ENCODE measurements at regions not wholly inside any gene's neighbourhood (a gene's known extent, or its start where the extent isn't known, plus 50 kb on each side); places are given as distances from the start of the nearest gene placed in this dataset.
A peak's percentile ranks its signal among the peaks of the same experiment; 100 is the strongest.

DNA sequence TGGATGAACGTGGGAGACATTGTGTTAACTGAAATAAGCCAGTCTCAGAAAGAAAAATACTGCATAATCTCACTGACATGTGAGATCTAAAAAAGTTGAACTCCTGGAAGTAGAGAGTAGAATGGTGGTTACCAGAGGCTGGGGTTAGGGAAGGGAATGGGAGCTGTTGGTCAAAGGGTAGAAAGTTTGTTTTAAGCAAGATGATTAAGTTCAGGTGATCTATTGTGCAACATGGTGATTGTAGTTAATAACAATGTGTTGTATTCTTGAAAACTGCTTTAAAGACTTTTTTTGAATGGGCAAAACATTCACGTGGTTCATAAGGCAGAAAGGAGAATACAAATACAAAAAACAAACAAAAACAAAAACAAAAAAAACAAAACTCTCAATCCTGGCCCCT, 460.4 kb upstream of the TBX3 start:
- TF ChIP-seq, protein P1, sequence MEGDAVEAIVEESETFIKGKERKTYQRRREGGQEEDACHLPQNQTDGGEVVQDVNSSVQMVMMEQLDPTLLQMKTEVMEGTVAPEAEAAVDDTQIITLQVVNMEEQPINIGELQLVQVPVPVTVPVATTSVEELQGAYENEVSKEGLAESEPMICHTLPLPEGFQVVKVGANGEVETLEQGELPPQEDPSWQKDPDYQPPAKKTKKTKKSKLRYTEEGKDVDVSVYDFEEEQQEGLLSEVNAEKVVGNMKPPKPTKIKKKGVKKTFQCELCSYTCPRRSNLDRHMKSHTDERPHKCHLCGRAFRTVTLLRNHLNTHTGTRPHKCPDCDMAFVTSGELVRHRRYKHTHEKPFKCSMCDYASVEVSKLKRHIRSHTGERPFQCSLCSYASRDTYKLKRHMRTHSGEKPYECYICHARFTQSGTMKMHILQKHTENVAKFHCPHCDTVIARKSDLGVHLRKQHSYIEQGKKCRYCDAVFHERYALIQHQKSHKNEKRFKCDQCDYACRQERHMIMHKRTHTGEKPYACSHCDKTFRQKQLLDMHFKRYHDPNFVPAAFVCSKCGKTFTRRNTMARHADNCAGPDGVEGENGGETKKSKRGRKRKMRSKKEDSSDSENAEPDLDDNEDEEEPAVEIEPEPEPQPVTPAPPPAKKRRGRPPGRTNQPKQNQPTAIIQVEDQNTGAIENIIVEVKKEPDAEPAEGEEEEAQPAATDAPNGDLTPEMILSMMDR (IDR thresholded peaks at IDR 0.05; ENCODE audit: low read depth, low read length), result no peak
- no peaks in the 10 kb centered on the region for H3K4me1 ChIP-seq (ENCODE audit: low read depth)
- no peak overlapping the region for H3K27ac ChIP-seq
- H3K36me3 ChIP-seq, result no peaks in the 10 kb centered on the region
- no peak overlapping the region for H3K4me3 ChIP-seq
- H3K9me3 ChIP-seq (ENCODE audit: low read depth), result no peaks in the 10 kb centered on the region
- H3K27me3 ChIP-seq, result no peaks in the 10 kb centered on the region
- no peak for DNase-seq (ENCODE audit: low read depth in 1 of 2, low spot score in 1 of 2)

DNA sequence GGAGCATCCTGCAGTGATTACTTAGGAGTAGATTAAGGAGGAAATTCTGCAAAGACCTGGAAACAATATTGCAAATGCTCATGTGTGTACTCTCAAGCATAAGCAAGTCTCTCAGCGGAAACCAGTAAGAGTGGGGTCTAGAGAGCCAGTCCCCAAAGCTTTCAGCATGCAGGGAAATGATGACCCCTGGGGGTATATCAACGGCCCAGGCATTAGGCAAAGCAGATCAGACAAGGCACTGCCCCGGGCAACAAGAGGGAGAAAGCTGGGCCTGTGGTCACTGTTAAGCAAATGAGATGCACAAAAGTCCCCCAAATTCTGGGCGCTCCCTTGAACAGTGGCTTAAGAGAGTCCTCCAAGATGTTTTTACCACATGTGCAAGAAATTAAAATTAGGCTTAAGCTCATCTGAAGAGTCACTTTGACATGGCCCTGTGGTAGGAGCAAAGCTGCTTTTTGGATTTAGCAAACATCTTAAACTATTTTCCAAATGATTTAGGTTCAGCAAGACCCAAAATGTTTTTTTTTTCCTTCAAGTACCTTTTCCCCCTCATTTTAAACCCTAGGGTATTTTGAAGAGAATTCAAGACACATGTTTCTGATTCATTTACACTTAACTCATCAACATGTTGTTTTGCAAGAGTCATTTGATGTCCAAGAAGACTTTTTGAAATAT, 457.1 kb upstream of the TBX3 start:
- Histone ChIP-seq H3K36me3 (no peaks in the 10 kb centered on the region), H3K27ac (no peak overlapping the region), H3K4me3 (no peak overlapping the region), H3K9me3 (ENCODE audit: low read depth) (no peaks in the 10 kb centered on the region), H3K4me1 (ENCODE audit: low read depth) (peaks cover 2% of the 10 kb centered on the region), H3K27me3 (no peaks in the 10 kb centered on the region)
- DNase-seq (ENCODE audit: low read depth in 1 of 2, low spot score in 1 of 2), result no peak
- TF ChIP-seq, protein P1 (IDR thresholded peaks at IDR 0.05; ENCODE audit: low read depth, low read length), result no peak

DNA sequence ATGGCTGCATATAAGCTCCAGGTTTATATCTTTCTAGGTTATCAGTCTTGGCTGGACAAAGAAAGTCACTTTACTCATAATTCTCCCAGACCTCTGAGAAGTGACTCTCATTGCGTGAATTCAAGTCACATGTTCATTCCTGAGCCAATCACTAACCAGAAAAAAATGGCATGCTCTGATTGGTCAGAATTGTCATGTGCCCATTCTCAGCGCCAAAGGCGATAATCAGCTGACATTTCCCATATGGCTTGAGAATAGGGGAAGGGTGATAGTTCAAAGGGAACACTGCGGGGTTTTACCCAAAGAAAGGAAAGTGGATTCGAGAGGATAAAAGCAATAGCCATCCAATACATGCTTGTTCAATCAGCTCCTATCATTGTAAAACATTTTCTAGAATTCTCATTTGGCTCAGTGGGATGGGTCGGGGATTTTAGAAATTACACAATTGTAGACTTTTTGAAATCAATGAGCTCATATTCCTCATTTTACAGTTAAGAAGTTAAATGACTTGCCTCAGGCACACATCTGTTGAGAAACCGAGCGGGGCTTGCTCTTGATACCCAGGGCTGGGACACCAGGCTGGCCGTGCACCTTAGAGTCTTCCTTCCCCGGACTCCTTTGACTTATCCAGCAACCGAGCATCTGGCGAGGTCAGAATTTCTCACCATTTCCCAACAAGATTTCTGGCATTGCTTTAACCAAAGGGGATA, 454.0 kb upstream of the TBX3 start:
- H3K9me3 ChIP-seq (ENCODE audit: low read depth), result no peaks in the 10 kb centered on the region
- peaks cover 8% of the 10 kb centered on the region for H3K4me1 ChIP-seq (ENCODE audit: low read depth)
- H3K4me3 ChIP-seq, result no peak overlapping the region
- no peaks in the 10 kb centered on the region for H3K36me3 ChIP-seq
- H3K27ac ChIP-seq, result no peak overlapping the region
- DNase-seq (ENCODE audit: low read depth in 1 of 2, low spot score in 1 of 2), result no peak
- H3K27me3 ChIP-seq, result no peaks in the 10 kb centered on the region
- TF ChIP-seq, protein P1 (IDR thresholded peaks at IDR 0.05; ENCODE audit: low read depth, low read length), result no peak

DNA sequence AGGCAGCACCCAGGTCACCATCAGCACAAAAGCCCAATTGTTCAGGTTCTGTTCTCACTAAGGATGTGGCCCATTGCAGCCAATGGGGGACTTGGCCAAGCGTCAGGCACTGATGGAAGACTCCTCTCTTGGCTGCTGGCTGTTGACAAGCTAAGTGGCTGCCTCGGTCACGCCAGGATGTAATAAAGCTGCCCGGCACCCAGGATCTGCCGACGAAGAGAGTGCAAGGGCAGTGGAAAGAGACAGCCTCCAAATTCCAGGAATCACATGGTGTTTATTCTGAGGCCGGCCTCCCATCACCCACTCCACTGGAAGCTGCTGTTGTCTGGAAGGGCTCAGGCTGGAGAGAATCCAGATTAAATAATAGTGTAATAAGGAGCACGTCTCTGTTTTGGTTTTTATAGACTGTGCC, 451.8 kb upstream of the TBX3 start:
- peak; percentile 82 to 86 for DNase-seq (ENCODE audit: low read depth in 1 of 2, low spot score in 1 of 2)
- H3K4me3 ChIP-seq, result no peak overlapping the region
- no peak overlapping the region for H3K27ac ChIP-seq
- TF ChIP-seq, protein P1 (IDR thresholded peaks at IDR 0.05; ENCODE audit: low read depth, low read length), result no peak
- H3K36me3 ChIP-seq, result no peaks in the 10 kb centered on the region
- no peaks in the 10 kb centered on the region for H3K27me3 ChIP-seq
- H3K9me3 ChIP-seq (ENCODE audit: low read depth), result no peaks in the 10 kb centered on the region
- H3K4me1 ChIP-seq (ENCODE audit: low read depth), result peaks cover 11% of the 10 kb centered on the region

DNA sequence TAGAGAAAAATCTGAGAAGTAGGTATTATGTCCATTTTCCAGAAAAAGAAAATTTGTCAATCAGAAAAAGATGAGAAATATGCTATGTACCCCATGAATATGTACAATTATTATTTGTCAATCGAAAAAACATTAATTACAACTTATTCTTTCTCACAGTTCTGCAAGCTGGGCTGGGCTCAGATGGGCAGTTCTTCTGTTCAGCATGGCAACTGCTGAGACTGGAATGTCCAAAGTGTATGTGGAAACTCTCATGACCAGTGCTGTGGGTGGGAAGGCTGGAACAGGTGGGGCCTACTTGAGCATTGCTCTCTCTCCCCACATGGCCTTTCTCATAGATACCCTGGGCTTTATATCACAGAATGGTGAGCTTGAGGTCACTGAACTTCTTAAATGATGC, 450.3 kb upstream of the TBX3 start:
- Histone ChIP-seq H3K4me1 (ENCODE audit: low read depth) (peaks cover 11% of the 10 kb centered on the region), H3K27ac (no peak overlapping the region)

More for the DNA sequence above, 450.3 kb upstream of the TBX3 start:
- Histone ChIP-seq H3K4me3 (no peak overlapping the region), H3K36me3 (no peaks in the 10 kb centered on the region), H3K9me3 (ENCODE audit: low read depth) (no peaks in the 10 kb centered on the region), H3K27me3 (no peaks in the 10 kb centered on the region)
- TF ChIP-seq, protein P1 (IDR thresholded peaks at IDR 0.05; ENCODE audit: low read depth, low read length), result no peak
- no peak for DNase-seq (ENCODE audit: low read depth in 1 of 2, low spot score in 1 of 2)
